ENCODE measurements at regions not wholly inside any gene's neighbourhood (a gene's known extent, or its start where the extent isn't known, plus 50 kb on each side); places are given as distances from the start of the nearest gene placed in this dataset.
"Not testable (repeated sequence)": the region's sequence is repeated elsewhere in the genome, so short reads cannot be mapped to it uniquely, and the experiment has no call there.

- no peak for DNase-seq (ENCODE audit: low read depth, low spot score)
Measured at GRCh38 chr16:86229283-86229682, 281.0 kb upstream of the FOXF1 start.

DNA sequence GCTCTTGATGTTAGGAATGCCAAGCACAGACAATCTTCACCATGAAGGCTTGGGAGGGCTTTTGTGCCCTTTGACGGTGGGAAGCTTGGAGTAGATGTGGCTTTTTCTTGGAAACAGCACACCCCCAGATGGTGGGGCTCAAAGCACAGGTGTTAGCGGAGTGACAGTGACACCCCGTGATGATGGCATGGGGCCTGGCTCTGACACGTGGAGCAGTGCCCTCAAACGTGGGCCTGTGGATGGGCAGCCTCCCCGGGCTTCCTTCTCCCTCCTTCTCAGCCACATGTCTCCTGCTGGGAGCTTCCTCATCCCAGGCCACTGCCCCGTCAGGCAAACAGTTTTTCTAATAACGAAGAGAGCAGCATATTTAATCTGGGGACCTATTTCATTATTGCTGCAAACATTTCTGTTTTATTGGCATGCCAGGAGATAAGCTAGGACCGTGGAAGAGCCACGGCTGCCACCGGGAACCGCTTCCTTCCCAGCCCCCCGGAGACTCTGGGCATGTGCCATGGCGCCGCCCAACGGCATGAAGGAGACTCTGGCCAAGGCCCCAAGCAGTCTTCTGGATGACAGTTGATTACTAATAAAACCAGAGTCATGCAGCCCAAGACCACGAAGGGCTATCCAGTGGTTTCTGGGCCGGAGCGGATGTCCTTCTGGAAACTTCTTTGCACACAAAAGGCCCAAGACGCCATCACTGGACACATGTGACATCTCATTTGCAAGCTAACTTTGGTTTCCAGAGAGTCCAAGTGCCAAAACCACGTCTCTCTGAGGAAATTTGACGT is 280.3 kb upstream of the FOXF1 start:
- no peak for DNase-seq (ENCODE audit: low read depth, low spot score)

DNA sequence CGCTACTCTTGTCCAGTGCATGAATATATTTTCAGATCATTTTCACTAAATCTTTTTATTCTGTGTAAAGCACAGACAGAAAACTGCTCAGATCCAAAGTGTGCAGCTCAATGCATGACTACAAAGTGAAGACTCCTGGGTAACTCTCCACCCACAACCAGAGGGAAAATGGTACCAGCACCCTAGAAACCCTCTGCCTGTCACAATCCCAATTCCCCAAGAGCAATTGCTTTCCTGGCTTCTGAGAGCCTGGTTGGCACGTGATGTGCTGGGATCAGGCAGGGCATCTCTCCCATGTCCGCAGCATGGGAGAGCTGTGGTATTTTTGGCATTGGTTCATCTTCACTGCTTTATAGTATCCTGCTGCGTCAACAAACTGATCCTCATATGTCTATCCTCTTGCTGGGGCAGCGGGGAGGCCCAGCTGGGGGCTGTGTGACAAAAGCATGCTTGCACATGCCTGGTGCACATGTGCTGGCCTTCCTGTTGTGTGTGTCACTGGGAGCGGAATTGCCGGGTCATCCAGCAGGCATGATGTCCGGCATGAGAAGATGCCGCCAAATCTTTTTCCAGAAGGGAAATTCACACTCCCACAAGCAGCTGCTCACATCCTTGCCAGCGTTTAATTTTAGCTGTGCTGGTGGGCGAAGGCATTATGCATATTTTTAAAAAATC is 278.9 kb upstream of the FOXF1 start:
- no peak for DNase-seq (ENCODE audit: low read depth, low spot score)

DNA sequence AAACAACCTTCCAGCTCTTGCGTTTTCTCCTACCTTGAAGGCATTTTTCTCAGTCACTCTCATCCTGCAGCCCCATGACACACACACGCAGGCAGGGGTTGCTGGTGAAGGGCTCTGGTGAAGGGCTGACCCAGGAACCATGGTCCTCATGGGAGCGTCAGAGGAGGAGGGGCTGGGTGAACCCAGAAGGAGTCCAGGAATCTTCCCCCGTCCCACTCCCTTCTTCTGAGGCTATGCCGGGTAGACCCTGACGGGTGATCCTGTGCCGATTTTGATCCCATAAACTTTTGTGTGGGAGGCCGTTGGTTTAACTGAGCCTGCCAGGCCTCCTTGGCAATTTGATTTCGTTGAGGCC is 278.4 kb upstream of the FOXF1 start:
- DNase-seq (ENCODE audit: low read depth, low spot score) = no peak

DNA sequence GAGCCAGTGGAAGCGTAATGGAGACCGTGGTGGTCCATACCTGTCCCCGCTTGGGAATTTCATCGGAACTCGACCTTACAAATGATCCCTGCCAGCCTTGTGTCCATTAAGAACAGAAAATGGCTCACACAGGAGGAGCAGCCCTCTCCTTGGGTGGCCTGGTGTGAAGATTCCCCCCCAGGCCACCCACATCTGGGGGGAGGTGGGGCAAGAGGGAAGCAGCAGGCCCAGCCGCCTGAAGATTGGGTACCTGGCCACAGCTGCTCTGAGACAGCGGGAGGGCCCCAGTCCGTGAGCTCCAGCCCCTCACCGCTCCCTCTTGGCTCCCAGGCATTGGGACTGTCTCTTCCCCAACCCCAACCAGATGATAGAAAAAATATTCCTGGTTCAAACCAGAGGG is 277.8 kb upstream of the FOXF1 start:
- no peak for DNase-seq (ENCODE audit: low read depth, low spot score)

DNA sequence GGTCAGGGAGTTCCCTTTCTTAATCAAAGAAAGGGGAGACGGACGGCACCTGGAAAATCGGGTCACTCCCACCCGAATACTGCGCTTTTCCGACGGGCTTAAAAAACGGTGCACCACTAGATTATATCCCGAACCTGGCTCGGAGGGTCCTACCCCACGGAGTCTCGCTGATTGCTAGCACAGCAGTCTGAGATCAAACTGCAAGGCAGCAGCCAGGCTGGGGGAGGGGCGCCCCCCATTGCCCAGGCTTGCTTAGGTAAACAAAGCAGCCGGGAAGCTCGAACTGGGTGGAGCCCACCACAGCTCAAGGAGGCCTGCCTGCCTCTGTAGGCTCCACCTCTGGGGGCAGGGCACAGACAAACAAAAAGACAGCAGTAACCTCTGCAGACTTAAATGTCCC is 276.8 kb upstream of the FOXF1 start:
- DNase-seq (ENCODE audit: low read depth, low spot score) = not testable (repeated sequence)

DNA sequence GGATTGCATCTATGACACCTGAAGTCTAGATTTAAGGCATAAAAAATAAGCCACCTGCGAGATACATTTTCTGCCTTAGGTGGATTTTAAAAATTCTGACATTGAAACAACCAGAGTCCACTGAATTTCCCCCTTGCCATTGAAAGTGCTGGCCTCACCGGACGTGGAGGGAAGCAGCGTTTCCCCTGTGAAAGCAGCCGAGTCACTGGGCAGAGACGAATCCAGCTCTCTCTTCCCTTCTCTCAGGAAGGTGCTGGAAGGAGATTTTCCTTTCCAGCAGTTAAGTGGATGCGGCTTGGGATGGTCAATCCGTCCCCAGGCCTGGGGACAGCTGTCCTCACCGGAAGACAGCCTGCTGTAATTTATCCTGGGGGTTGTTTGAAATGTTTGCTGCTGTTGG is 270.9 kb upstream of the FOXF1 start:
- no peak for DNase-seq (ENCODE audit: low read depth, low spot score)

- DNase-seq (ENCODE audit: low read depth, low spot score) = no peak
Measured at GRCh38 chr16:86240716-86241363, 269.5 kb upstream of the FOXF1 start.

- no peak for DNase-seq (ENCODE audit: low read depth, low spot score)
Measured at GRCh38 chr16:86241681-86242080, 268.6 kb upstream of the FOXF1 start.

DNA sequence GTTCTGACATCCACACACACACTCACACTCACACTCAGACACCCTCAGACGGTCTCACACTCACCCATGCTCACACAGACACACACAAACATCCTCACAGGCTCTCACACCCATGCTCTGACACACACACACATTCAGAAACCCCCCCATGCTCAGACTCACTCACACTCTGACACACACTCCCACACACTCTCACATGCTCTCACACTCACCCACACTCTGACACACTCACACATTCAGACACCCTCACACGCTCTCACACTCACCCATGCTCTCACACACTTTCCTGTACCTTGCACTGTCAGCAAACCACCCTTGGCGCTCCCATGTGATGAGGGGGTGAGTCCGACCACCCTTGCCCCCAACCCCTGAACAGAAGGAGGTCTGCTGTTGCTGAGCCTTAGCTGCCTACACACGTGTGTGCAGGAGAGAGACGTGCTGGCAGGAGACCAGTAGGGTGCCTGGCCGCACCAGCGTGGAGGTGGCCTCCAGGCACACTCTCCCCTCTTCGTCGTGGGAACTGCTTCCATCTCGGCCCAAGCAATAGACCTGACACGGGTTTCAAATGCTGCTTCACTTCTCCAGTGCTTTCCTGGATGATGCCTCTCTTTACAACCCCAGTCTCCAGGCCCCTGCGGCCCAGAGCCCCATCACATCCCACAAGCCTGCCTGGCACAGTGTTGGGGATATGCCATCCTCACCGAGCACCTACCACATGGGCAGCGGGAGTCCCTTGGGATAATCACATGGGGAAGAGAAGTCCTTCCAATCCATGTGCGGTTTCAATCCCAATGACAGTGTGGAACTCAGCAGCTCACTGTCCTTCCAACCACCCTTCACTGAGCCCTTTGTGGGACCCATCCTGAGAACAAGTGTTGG is 267.8 kb upstream of the FOXF1 start:
- DNase-seq (ENCODE audit: low read depth, low spot score) = no peak

GRCh38 chr16:86243123-86243473 is 267.2 kb upstream of the FOXF1 start:
- DNase-seq (ENCODE audit: low read depth, low spot score) = no peak

- DNase-seq (ENCODE audit: low read depth, low spot score) = no peak
Measured at GRCh38 chr16:86243571-86244154, 266.7 kb upstream of the FOXF1 start.

DNA sequence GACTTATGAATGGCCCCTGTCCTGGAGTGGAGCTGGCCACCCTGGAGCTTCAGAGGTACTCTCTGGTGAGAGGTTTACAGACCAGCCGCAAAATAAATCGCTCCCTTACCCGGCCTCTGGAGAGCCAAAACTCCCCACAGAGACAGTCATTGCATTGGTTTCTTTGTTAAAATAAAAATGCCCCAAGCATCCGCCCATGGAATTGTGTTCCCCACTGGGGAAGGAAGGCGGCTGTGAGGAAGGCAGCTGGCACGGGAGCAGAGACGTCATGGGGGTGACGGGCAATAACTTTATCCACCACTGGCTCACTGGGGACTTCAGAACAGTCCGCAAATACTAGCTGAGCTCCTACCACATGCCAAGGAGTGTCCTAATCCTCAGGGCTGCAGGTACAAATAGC is 266.2 kb upstream of the FOXF1 start:
- DNase-seq (ENCODE audit: low read depth, low spot score) = no peak

- no peak for DNase-seq (ENCODE audit: low read depth, low spot score)
Measured at GRCh38 chr16:86244936-86245335, 265.4 kb upstream of the FOXF1 start.

DNA sequence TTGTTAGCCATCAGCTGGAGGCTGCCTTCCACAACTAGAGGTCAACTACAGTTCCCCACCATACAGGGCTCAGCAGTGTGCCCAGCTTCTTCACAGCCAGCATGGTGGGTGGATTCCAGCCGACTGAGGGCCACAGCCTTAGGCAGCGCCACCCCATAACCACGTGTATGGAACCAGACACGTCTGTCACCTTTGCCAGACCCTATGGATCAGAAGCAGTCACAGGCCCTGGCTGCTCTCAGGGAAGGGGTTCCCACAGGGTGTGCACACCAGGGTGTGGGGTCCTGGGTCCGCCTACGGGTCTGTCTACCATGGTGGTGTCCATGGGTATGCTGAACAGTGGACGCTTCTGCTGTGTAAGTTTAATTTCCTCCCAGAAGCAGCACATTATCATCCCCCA is 265.0 kb upstream of the FOXF1 start:
- DNase-seq (ENCODE audit: low read depth, low spot score) = no peak

DNA sequence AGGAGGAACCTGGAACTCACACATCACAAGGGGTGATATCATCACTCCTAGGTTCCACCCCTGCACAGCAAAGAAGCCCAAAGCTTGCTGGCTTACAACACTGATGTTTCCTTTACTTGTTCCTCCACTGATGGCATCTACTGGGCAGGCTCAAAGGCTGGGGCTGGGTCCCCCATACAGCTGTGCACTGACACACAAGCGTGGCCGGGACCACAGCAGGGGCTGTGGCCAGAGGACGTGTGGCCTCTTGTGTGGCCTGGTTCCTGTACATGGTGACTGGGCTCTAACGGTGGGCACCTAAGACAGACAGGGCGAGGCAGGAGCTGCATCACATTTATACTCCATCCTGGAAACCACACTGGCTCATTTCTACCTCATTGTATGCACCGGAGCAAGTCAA is 264.4 kb upstream of the FOXF1 start:
- no peak for DNase-seq (ENCODE audit: low read depth, low spot score)

- no peak for DNase-seq (ENCODE audit: low read depth, low spot score)
Measured at GRCh38 chr16:86248310-86248905, 261.9 kb upstream of the FOXF1 start.

- no peak for DNase-seq (ENCODE audit: low read depth, low spot score)
Measured at GRCh38 chr16:86249631-86250030, 260.7 kb upstream of the FOXF1 start.

- DNase-seq (ENCODE audit: low read depth, low spot score) = no peak
Measured at GRCh38 chr16:86251682-86252081, 258.6 kb upstream of the FOXF1 start.

DNA sequence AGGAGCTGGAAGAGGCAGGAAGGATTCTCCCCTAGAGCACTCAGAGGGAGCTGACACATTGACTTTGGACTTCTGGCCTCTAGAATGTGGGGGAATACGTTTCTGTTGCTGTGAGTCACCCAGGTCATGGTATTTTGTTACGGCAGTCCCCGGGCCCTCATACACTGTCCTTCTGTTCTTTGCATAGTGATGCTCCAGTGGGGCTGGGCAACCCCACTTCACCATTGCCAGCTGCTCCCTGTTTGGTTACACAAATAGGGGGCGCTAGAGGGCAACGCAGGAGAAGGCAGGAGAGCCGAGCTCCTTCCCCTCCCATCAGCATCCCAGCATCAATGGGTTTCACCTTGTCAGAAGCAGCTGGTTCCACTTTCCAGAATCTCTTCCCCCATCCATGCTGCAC is 257.7 kb upstream of the FOXF1 start:
- peak; percentile 40 for DNase-seq (ENCODE audit: low read depth, low spot score)

GRCh38 chr16:86255966-86256365 is 254.4 kb upstream of the FOXF1 start:
- DNase-seq (ENCODE audit: low read depth, low spot score) = no peak

All from iPS DF 19.7 (cell line).